KMS-11 (cell line): ENCODE measurements at regions not wholly inside any gene's neighbourhood (a gene's known extent, or its start where the extent isn't known, plus 50 kb on each side); places are given as distances from the start of the nearest gene placed in this dataset.
"Not testable (repeated sequence)": the region's sequence is repeated elsewhere in the genome, so short reads cannot be mapped to it uniquely, and the experiment has no call there.

Experiments
- H2AFZ ChIP-seq: fragments of 200-600 bp; sonication (generic); 2 replicates; pipeline ENCODE4 v1.6.1; 2016; ENCODE audit warnings: antibody characterized with exemption, mixed run types, low read depth
- H3K27ac ChIP-seq: fragments of 200-600 bp; sonication (generic); 2 replicates; pipeline ENCODE4 v1.6.1; 2016; ENCODE audit warnings: mild to moderate bottlenecking, mixed run types
- H3K27me3 ChIP-seq: fragments of 200-600 bp; sonication (generic); 2 replicates; pipeline ENCODE4 v1.6.1; 2017; ENCODE audit warnings: mild to moderate bottlenecking, low read depth, mixed run types, moderate library complexity; ENCODE audit not compliant: insufficient read depth
- H3K36me3 ChIP-seq: fragments of 200-600 bp; sonication (generic); 2 replicates; pipeline ENCODE4 v1.6.1; 2017; ENCODE audit warnings: mild to moderate bottlenecking, mixed run types; ENCODE audit not compliant: insufficient read depth
- H3K4me1 ChIP-seq: fragments of 200-600 bp; sonication (generic); 2 replicates; pipeline ENCODE4 v1.6.1; 2016; ENCODE audit warnings: mild to moderate bottlenecking, low read depth, mixed run types; ENCODE audit not compliant: poor library complexity, severe bottlenecking
- H3K4me2 ChIP-seq: fragments of 200-600 bp; sonication (generic); 2 replicates; pipeline ENCODE4 v1.7.0; 2016; ENCODE audit warnings: mild to moderate bottlenecking, mixed run types
- H3K4me3 ChIP-seq: fragments of 200-600 bp; sonication (generic); IDR thresholded peaks from 2 replicates; pipeline ENCODE4 v1.6.1; 2017; ENCODE audit warnings: low read depth, low read length, mixed read lengths; ENCODE audit not compliant: insufficient read depth
- H3K79me2 ChIP-seq: fragments of 200-600 bp; sonication (generic); 2 replicates; pipeline ENCODE4 v1.6.1; 2016; ENCODE audit warnings: low read depth, mixed run types; ENCODE audit not compliant: insufficient read depth
- H3K9ac ChIP-seq: fragments of 200-600 bp; sonication (generic); 2 replicates; pipeline ENCODE4 v1.6.1; 2016; ENCODE audit warnings: mild to moderate bottlenecking, mixed run types
- H4K20me1 ChIP-seq: fragments of 200-600 bp; sonication (generic); 2 replicates; pipeline ENCODE4 v1.6.1; 2016; ENCODE audit warnings: mild to moderate bottlenecking, mixed run types; ENCODE audit not compliant: insufficient read depth
- TF ChIP-seq, protein P1 (sequence below): fragments of 200-600 bp; sonication (generic); conservative IDR thresholded peaks from 2 replicates; pipeline ENCODE4 v1.6.1; 2017; ENCODE audit warnings: low read depth, mild to moderate bottlenecking, antibody characterized with exemption, low read length, moderate library complexity, mixed read lengths

DNA sequence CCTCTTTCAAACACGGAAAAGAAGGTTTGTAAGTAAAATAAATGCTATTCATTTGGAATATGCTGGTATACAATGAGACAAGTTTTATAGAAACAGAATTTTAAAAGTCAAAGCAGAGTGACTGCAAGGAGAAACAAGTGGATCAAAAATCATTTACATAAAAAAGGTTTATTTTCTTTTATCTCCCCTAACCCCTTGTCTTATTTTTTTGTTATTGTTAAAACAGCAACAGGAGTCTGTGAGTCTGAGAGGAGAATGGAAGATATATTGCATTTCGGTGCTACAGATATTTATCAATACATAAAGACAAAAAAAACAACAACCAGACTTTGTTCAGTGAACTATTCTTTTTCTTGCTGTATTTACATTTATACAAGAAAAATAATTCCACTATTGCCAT is 1116.4 kb downstream of the OTOL1 start:
- H3K9ac ChIP-seq: no peak overlapping the region
- TF ChIP-seq, protein P1, sequence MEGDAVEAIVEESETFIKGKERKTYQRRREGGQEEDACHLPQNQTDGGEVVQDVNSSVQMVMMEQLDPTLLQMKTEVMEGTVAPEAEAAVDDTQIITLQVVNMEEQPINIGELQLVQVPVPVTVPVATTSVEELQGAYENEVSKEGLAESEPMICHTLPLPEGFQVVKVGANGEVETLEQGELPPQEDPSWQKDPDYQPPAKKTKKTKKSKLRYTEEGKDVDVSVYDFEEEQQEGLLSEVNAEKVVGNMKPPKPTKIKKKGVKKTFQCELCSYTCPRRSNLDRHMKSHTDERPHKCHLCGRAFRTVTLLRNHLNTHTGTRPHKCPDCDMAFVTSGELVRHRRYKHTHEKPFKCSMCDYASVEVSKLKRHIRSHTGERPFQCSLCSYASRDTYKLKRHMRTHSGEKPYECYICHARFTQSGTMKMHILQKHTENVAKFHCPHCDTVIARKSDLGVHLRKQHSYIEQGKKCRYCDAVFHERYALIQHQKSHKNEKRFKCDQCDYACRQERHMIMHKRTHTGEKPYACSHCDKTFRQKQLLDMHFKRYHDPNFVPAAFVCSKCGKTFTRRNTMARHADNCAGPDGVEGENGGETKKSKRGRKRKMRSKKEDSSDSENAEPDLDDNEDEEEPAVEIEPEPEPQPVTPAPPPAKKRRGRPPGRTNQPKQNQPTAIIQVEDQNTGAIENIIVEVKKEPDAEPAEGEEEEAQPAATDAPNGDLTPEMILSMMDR: no peak
- no peaks in the 10 kb centered on the region for H3K4me1 ChIP-seq
- no peak overlapping the region for H3K4me3 ChIP-seq
- H3K27me3 ChIP-seq: no peaks in the 10 kb centered on the region
- H3K27ac ChIP-seq: no peak overlapping the region
- H3K36me3 ChIP-seq: no peaks in the 10 kb centered on the region
- no peak overlapping the region for H2AFZ ChIP-seq
- H3K4me2 ChIP-seq: no peak overlapping the region
- no peaks in the 10 kb centered on the region for H4K20me1 ChIP-seq
- no peaks in the 10 kb centered on the region for H3K79me2 ChIP-seq

DNA sequence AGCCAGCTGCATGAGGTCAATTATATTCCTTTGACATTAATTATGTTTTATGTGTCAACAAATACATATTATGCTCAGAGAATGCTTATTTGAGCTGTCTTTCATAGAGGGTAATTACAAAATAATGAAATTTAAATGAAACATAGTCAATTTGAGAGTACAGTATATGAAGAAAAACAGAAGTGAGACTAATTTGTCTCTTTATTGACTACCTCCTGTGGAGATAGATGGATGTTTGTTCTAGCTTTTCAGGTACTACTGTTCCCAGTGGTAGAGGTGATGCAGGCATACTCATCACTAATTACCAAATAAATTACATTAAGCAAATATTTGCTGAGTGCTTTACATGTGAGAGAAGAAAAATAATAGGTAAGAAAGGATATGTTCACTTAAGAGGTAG is 1129.6 kb downstream of the OTOL1 start:
- Histone ChIP-seq H3K4me1 (no peaks in the 10 kb centered on the region), H3K9ac (no peak overlapping the region), H3K79me2 (no peaks in the 10 kb centered on the region), H3K4me2 (no peak overlapping the region), H4K20me1 (no peaks in the 10 kb centered on the region), H3K27me3 (no peaks in the 10 kb centered on the region), H2AFZ (no peak overlapping the region), H3K36me3 (no peaks in the 10 kb centered on the region), H3K4me3 (no peak overlapping the region), H3K27ac (no peak overlapping the region)
- TF ChIP-seq, protein P1: no peak

DNA sequence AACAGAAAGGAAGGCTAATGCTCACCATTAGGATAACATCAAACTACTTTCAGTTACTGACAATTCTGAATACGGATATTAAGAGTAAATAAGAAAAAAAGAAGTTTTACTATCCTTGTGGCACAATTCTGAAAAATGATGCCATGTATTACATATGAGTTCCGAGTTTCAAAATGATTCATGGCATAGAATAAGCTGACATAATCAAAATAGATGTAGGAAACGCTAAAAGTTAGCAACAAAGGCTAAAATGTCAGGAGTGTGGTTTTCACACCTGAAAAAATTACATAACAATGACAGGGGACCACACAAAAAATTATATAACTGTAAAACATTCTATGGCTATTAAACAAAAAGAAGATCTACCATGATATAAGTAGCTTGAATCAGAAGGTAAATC is 1131.9 kb downstream of the OTOL1 start:
- no peaks in the 10 kb centered on the region for H3K4me1 ChIP-seq
- no peak overlapping the region for H3K27ac ChIP-seq
- H3K4me3 ChIP-seq: no peak overlapping the region
- H3K27me3 ChIP-seq: no peaks in the 10 kb centered on the region
- no peaks in the 10 kb centered on the region for H3K79me2 ChIP-seq
- no peak overlapping the region for H3K4me2 ChIP-seq
- TF ChIP-seq, protein P1: no peak
- H3K36me3 ChIP-seq: no peaks in the 10 kb centered on the region
- H4K20me1 ChIP-seq: no peaks in the 10 kb centered on the region
- no peak overlapping the region for H3K9ac ChIP-seq
- no peak overlapping the region for H2AFZ ChIP-seq

DNA sequence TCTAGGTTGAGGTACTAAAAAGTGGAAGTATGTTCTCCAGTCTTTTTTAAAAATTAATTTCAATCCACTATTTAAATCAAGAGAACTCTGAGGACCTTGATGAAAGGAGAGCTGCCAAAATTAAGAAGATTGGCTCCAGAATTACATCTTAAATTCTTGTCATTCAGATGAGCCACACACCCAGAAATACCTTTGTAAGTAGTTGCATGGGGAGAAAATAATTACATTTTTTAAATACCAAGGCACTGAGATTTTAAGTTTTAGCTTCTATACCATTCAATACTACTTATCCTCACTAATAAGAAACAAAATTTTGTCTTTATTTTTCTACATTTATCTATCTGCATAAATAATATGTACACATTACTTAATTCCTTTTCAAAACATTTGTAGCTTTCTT is 1132.8 kb downstream of the OTOL1 start:
- Histone ChIP-seq H3K4me1 (no peaks in the 10 kb centered on the region), H3K36me3 (no peaks in the 10 kb centered on the region), H3K27ac (no peak overlapping the region), H3K9ac (no peak overlapping the region), H2AFZ (no peak overlapping the region), H3K27me3 (no peaks in the 10 kb centered on the region), H3K79me2 (no peaks in the 10 kb centered on the region), H3K4me3 (no peak overlapping the region), H3K4me2 (no peak overlapping the region), H4K20me1 (no peaks in the 10 kb centered on the region)
- TF ChIP-seq, protein P1: no peak

DNA sequence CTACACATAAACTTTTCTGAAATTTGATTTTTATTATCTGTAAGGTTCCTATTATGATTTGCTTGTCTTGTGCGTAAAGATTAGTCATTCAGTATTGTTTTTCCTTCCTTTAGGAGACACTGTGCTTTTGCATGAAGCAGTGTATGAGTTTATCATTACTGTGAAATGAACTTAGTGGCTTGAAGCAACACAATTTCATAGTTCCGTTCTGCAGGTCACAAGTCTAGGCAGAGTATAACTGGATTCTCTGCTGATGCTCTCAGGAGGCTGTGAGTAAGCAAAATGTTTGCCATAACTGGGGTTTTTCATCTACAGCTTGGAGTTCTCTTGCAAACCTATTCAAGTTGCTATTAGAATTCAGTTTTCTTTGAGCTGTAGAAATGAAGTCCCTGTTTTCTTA is 1136.1 kb downstream of the OTOL1 start:
- H3K4me1 ChIP-seq: no peaks in the 10 kb centered on the region
- no peaks in the 10 kb centered on the region for H3K27me3 ChIP-seq
- H3K4me2 ChIP-seq: no peak overlapping the region
- H3K36me3 ChIP-seq: no peaks in the 10 kb centered on the region
- no peak overlapping the region for H3K9ac ChIP-seq
- H2AFZ ChIP-seq: no peak overlapping the region
- H3K79me2 ChIP-seq: no peaks in the 10 kb centered on the region
- H3K27ac ChIP-seq: no peak overlapping the region
- no peak overlapping the region for H3K4me3 ChIP-seq
- TF ChIP-seq, protein P1: no peak
- no peaks in the 10 kb centered on the region for H4K20me1 ChIP-seq

DNA sequence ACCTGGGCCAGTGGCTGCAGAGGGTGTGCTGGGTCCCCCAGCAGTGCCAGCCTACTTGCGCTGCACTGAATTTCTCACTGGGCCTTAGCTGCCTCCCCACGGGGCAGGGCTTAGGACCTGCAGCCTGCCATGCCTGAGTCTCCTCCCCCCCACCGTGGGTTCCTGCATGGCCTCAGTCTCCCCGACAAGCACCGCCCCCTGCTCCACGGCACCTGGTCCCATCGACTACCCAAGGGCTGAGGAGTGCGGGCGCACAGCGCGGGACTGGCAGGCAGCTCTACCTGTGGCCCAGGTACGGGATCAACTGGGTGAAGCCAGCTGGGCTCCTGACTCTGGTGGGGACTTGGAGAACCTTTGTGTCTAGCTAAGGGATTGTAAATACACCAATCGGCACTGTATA is 1143.6 kb downstream of the OTOL1 start:
- not testable (repeated sequence) for H3K36me3 ChIP-seq, H3K27me3 ChIP-seq, H3K9ac ChIP-seq, H3K4me1 ChIP-seq, H4K20me1 ChIP-seq, H3K27ac ChIP-seq, H3K4me2 ChIP-seq, H3K4me3 ChIP-seq, H3K79me2 ChIP-seq, H2AFZ ChIP-seq
